ENCODE measurements at regions not wholly inside any gene's neighbourhood (a gene's known extent, or its start where the extent isn't known, plus 50 kb on each side); places are given as distances from the start of the nearest gene placed in this dataset.
"Not testable (repeated sequence)": the region's sequence is repeated elsewhere in the genome, so short reads cannot be mapped to it uniquely, and the experiment has no call there.

DNA sequence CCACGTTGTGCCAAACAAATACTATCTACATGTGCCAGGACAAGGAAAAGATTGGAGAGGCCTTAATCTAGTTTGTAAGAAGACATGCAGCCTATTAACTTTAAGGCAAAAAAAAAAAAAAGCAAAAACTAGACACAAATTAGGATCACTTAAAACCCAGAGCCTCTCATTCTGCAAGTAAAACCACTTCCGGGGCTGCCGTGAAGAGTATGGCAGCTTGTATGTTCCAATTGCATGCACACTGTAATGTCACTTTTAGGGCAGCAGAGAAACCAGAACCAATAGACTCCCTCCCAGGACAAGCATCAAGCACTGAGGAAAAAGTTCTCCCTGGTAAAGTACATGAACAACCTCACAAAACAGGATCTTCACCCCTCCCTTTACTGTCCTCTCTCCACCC lies 70.6 kb downstream of the RSL24D1 start:
- DNase-seq: no peak

GRCh38 chr15:55124616-55125015 lies 72.1 kb downstream of the RSL24D1 start:
- no peak for DNase-seq

DNA sequence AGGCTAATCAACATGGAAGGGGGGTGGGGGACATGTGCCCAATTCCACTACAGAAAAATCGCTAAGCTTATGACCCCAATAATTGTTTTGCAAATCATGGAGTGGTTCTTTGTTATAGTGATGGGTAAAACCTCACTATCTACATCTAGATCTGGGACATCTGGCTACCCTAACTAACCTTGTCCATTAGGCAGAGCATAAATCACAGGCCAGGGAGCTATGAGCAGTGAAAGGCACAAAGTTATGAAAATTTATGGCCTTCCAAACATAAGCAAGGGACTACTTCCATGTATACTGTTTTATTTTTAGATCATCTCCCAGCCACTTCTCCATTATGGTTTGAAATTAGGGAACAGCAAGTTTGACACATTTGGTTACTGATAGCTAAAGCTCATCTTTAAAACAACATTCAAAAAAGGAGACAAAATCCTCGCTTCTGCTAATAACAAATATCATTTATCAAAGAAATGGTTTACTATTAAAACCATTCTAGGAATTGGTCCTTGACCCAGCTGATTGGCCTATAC lies 78.3 kb downstream of the RSL24D1 start:
- no peak for DNase-seq

- DNase-seq: no peak
Measured at GRCh38 chr15:55116636-55117035, 80.1 kb downstream of the RSL24D1 start.

DNA sequence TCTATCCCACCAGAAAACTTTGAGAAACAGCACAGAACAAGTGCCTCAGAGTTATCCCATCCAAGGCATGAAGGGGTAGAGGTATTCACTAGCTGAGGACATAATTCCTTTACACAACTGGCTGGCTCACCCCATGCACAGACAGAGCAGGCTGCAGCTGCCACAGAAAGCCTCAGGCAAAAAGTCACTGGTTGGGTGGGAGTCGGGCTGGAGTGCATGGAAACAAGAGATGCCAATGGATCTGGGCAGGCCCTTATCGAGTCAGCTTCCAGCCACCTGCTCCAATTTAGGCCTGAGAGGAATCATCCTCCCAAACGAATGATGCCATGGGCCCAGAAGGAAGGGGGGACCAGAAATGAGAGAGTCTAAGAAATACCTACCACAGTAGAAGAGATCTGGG lies 83.0 kb downstream of the RSL24D1 start:
- no peak for DNase-seq

DNA sequence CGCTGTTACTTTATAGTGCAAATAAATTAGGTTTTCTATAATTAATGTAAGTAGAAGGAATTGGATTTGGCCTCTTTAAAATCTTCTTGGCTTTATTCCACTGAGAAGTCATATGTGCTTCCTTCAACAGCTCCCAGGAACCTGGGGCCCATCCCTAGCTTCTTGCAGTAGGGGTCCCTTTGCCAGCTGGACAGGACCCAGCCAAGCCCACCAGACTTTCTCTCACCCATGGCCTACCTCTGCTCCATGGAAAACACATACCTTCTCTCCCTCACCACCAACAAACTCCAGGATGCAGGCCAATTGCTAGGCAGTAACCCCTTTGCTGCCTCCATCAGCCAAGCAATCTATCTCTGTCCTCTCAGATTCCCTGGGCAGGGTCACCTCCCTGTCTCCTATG lies 84.0 kb downstream of the RSL24D1 start:
- DNase-seq: no peak

DNA sequence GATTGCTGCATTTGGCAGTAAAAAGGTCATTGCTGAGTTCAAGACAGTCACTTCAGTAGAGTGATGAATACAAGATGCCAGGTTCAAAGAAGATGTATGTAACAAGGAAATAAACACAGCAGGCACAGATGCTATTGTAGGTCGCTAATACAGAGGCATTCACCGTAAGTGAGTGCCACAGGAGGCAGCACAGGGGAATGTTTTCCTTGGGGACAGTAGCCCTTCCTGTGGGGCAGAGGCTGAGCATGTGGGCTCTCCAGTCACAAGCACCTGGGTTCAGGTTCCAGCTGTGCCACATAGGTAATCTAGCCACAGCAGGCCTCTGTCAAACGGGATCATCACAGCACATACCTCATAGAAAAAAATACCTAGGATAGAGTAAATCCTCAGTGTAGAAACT lies 86.3 kb downstream of the RSL24D1 start:
- no peak for DNase-seq

GRCh38 chr15:55108858-55109518 lies 87.8 kb downstream of the RSL24D1 start:
- DNase-seq: peak; percentile 70

- DNase-seq: no peak
Measured at GRCh38 chr15:55108448-55108847, 88.3 kb downstream of the RSL24D1 start.

GRCh38 chr15:55106155-55106554 lies 90.6 kb downstream of the RSL24D1 start:
- DNase-seq: no peak

DNA sequence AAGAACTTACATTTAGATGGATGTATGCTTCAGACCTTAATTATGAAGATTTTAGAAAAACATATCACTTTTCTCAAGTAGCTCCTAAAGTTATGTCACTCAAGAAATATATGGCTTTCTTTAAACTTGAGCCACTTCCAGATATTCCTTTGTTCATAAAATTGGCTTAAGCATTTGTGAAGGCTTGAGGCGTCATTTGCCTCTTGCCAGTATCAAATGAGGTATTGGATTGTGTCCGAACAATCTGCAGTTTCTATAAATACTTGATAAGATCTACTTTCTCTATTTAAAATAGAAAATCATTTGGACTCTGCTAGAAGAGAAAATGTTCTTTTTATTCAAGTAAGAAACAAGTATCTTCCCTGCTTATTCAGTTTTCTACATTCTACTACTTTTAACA lies 102.6 kb downstream of the RSL24D1 start:
- no peak for DNase-seq

DNA sequence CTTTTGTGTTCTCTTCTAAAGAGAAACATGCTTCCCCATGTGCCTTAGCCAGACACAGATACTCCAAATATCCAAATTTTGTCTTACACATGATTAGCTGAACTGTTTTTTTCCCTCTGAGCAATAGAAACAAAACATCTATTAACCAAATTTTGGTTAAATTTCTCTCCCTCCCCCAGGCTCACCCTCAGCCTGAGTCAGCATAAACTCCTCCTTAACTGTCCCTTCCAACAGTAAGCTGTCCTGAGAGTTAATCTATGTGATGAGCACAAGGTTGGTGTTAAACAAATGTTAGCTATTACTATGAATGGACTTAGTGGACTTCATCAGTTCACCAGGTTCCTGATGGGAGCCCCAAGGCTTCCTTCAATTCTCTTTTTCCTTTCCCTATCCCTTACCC lies 108.5 kb downstream of the RSL24D1 start:
- no peak for DNase-seq

DNA sequence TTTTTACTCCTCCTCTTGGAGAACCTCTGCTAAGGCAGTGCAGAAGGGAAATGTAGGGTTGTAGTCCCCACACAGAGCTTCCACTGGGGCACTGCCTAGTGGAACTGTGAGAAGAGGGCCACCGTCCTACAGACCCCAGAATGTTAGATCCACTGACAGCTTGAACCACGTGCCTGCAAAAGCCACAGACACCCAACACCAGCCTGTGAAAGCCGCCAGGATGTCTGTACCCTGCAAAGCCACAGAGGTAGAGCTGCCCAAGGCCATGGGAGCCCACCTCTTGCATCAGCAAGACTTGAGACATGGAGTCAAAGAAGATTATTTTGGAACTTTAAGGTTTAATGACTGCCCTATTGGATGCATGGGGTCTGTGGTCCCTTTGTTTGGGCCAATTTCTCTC lies 112.1 kb downstream of the RSL24D1 start:
- no peak for DNase-seq

DNA sequence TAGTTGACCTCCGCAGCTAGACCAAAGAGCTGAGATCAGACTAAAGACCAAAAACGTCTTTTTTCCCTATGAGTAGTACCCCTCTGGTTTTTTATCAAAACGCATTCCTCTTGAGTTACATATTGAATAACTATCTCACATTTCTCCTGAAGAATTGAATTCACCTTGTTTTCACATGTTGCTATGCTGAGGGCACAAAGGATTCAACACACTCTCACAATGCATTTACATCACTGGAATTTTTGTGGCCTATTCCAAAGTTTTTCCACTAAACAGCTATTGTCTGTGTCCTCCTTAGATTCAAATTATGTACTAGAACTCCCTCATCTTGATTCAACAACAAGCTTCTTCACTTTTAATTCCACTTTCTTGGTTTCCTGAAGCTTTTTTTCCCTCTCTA lies 112.5 kb downstream of the RSL24D1 start:
- DNase-seq: no peak

GRCh38 chr15:55077052-55077451 lies 119.7 kb downstream of the RSL24D1 start:
- DNase-seq: not testable (repeated sequence)

GRCh38 chr15:55074431-55074830 lies 122.3 kb downstream of the RSL24D1 start:
- DNase-seq: no peak

DNA sequence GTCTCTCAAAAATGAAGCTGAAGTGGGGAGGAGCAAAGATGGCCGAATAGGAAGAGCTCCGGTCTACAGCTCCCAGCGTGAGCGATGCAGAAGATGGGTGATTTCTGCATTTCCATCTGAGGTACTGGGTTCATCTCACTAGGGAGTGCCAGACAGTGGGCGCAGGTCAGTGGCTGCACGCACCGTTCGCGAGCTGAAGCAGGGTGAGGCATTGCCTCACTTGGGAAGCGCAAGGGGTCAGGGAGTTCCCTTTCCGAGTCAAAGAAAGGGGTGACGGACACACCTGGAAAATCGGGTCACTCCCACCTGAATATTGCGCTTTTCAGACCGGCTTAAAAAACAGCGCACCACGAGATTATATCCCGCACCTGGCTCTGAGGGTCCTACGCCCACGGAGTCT lies 132.8 kb downstream of the RSL24D1 start:
- DNase-seq: not testable (repeated sequence)

- no peak for DNase-seq
Measured at GRCh38 chr15:55060836-55061235, 135.9 kb downstream of the RSL24D1 start.

DNA sequence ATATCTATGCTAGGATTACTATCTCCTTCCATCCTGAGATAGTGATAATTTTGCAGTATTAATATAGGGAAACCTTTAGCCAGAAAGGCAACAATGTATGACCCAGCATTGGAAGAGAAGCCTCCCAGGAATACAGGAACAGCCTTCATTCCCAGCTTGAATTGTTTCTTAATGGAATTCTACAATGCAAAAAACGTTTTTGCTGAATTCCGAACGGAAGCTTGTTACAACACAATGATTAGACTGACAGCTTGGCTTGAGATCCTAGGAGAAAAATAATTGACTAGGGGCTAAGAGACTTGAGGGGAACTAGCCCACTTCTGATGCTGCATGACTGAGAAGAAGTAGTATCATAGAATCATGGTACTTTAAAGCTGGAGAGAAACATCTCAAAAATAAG lies 140.2 kb downstream of the RSL24D1 start:
- DNase-seq: no peak

DNA sequence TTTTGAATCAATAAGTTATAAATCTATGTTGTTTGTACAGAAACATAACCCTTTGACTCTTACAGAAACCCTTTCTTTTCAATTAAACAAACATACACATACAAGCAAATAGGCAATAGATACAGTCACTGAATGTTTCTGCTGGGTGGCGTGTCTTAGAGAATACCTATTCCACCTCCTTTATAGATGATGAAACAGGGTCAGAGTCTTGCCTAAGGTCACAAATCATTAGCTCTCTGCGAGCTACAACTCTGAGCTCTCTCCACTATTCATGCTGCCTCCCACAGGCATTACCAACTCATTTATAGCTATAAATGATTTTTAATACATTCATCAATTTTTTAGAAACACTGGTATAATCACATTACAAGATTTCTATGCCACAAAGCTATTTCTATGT lies 152.6 kb downstream of the RSL24D1 start:
- no peak for DNase-seq

- DNase-seq: no peak
Measured at GRCh38 chr15:55037071-55037470, 159.7 kb downstream of the RSL24D1 start.

- no peak for DNase-seq
Measured at GRCh38 chr15:55035749-55036148, 161.0 kb downstream of the RSL24D1 start.

DNA sequence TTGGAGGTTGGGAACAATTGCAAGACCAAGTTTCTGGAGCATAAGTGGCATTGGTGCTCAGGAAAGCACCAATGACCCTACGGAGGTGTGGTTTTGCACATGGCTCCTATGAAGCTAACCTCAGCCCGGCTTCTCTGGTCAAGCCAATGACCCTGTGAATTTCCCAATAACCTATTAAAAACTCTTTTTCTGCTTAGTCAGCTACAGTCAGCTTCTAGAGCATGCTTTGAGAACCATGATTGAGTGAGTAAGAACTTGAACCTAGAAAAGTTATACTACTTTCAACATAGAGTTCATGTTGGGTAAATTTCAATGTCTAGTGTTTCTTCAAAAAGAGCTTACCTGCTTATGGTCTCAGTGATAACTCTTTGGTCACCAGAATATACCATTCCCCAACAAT lies 163.2 kb downstream of the RSL24D1 start:
- no peak for DNase-seq

GRCh38 chr15:55031727-55032126 lies 165.0 kb downstream of the RSL24D1 start:
- no peak for DNase-seq

DNA sequence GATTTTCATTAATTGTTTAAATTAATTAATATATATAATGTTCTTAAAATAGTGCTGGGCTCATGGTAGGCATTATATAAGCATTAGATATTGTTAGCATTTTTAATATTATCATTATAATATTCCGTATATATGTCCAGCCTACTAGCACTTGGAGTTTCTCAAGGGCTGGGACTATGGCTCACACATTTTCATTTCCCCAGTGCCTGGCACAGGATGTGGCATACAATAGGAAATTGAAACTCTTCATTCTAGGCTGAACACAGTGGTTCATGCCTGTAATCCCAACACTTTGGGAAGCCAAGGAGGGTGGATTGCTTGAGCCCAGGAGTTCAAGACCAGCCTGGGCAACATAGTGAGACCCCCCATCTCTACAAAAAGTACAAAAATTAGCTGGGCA lies 170.4 kb downstream of the RSL24D1 start:
- DNase-seq: no peak
